WTC11 (cell line): ENCODE measurements at regions not wholly inside any gene's neighbourhood (a gene's known extent, or its start where the extent isn't known, plus 50 kb on each side); places are given as distances from the start of the nearest gene placed in this dataset.

ENCODE experiments used
- ATAC-seq: fragments of 200-7000 bp; cut with Tn5 transposase; 2 replicates; pipeline ENCODE4 v1.10.0; 2021; ENCODE audit warnings: mild to moderate bottlenecking, moderate library complexity
- CTCF ChIA-PET: fragments of 300-600 bp; sonication (Branson Sonifier 250); formaldehyde crosslinking; loops from one replicate; lab custom pipeline; 2021; ENCODE audit warnings: antibody characterized with exemption; lab: Charles Lee
- POLR2A ChIA-PET: fragments of 350-600 bp; sonication (Branson Sonifier 250); formaldehyde crosslinking; loops from one replicate; lab custom pipeline; 2021; ENCODE audit warnings: antibody characterized with exemption; lab: Charles Lee
- DNase-seq: peaks from one replicate; pipeline ENCODE4 v3.0.0; 2021; ENCODE audit warnings: low spot score
- H3K27ac Mint-ChIP-seq: 2 replicates; pipeline ENCODE4 v1.8.0; 2021; ENCODE audit warnings: mixed read lengths
- H3K27me3 Mint-ChIP-seq: 2 replicates; pipeline ENCODE4 v1.8.0; 2021; ENCODE audit warnings: low read depth, mild to moderate bottlenecking, moderate library complexity, mixed read lengths
- H3K36me3 Mint-ChIP-seq: 2 replicates; pipeline ENCODE4 v1.8.0; 2021; ENCODE audit warnings: mixed read lengths
- H3K4me1 Mint-ChIP-seq: 2 replicates; pipeline ENCODE4 v1.8.0; 2022; ENCODE audit warnings: mixed read lengths
- H3K4me3 Mint-ChIP-seq: 2 replicates; pipeline ENCODE4 v1.8.0; 2021; ENCODE audit warnings: mild to moderate bottlenecking, moderate library complexity, mixed read lengths
- H3K9me3 Mint-ChIP-seq: 2 replicates; pipeline ENCODE4 v1.8.0; 2021; ENCODE audit warnings: mixed read lengths
- ATF1 ChIP-seq: sonication (generic); formaldehyde crosslinking; IDR thresholded peaks from 2 replicates; pipeline ENCODE4 v1.8.1; 2023; ENCODE audit warnings: mild to moderate bottlenecking, moderate library complexity, missing genetic modification reagents
- CREB1 ChIP-seq: sonication (generic); formaldehyde crosslinking; IDR thresholded peaks from 2 replicates; pipeline ENCODE4 v1.8.0; 2023; ENCODE audit warnings: mild to moderate bottlenecking, missing genetic modification reagents
- CREM ChIP-seq: sonication (generic); formaldehyde crosslinking; IDR thresholded peaks from 2 replicates; pipeline ENCODE4 v1.8.1; 2022; ENCODE audit warnings: mild to moderate bottlenecking, missing genetic modification reagents, moderate library complexity
- FOXJ3 ChIP-seq: sonication (generic); formaldehyde crosslinking; IDR thresholded peaks from 2 replicates; pipeline ENCODE4 v1.9.0; 2021; ENCODE audit warnings: missing genetic modification reagents, mild to moderate bottlenecking, borderline replicate concordance
- FOXK1 ChIP-seq: sonication (generic); formaldehyde crosslinking; IDR thresholded peaks from 2 replicates; pipeline ENCODE4 v1.8.0; 2022; ENCODE audit warnings: mild to moderate bottlenecking, moderate library complexity, missing genetic modification reagents
- FOXP1 ChIP-seq: sonication (generic); formaldehyde crosslinking; IDR thresholded peaks from 2 replicates; pipeline ENCODE4 v1.8.0; 2022; ENCODE audit warnings: missing genetic modification reagents, mild to moderate bottlenecking, moderate library complexity, borderline replicate concordance
- GABPB1 ChIP-seq: sonication (generic); formaldehyde crosslinking; IDR thresholded peaks from 2 replicates; pipeline ENCODE4 v1.8.1; 2023; ENCODE audit warnings: mild to moderate bottlenecking, missing genetic modification reagents
- JAZF1 ChIP-seq: fragments of 250-450 bp; sonication (Bioruptor Pico); IDR thresholded peaks from 2 replicates; pipeline ENCODE4 v1.9.0; 2021; ENCODE audit warnings: moderate library complexity, mild to moderate bottlenecking, inconsistent platforms
- SP1 ChIP-seq: sonication (generic); formaldehyde crosslinking; conservative IDR thresholded peaks from 2 replicates; pipeline ENCODE4 v1.8.1; 2022; ENCODE audit warnings: missing genetic modification reagents
- TCF7 ChIP-seq: sonication (generic); formaldehyde crosslinking; IDR thresholded peaks from 2 replicates; pipeline ENCODE4 v1.8.0; 2022; ENCODE audit warnings: mild to moderate bottlenecking, low read depth, missing genetic modification reagents, moderate library complexity
- TEAD4 ChIP-seq: sonication (generic); formaldehyde crosslinking; IDR thresholded peaks from 2 replicates; pipeline ENCODE4 v1.8.0; 2022; ENCODE audit warnings: mild to moderate bottlenecking, missing genetic modification reagents
- TP53 ChIP-seq: sonication (generic); formaldehyde crosslinking; IDR thresholded peaks from 2 replicates; pipeline ENCODE4 v1.8.1; 2023; ENCODE audit warnings: mild to moderate bottlenecking, missing genetic modification reagents
- ZNF121 ChIP-seq: sonication (generic); formaldehyde crosslinking; IDR thresholded peaks from 2 replicates; pipeline ENCODE4 v1.8.0; 2023; ENCODE audit warnings: missing genetic modification reagents
- ZNF263 ChIP-seq: sonication (generic); formaldehyde crosslinking; IDR thresholded peaks from 2 replicates; pipeline ENCODE4 v1.8.1; 2022; ENCODE audit warnings: low read depth, mild to moderate bottlenecking, moderate library complexity, missing genetic modification reagents
- TF ChIP-seq, protein P1 (sequence below): sonication (generic); formaldehyde crosslinking; IDR thresholded peaks from 2 replicates; pipeline ENCODE4 v1.8.1; 2022; ENCODE audit warnings: low read depth, missing genetic modification reagents, borderline replicate concordance
- TF ChIP-seq, protein P2 (sequence below): sonication (generic); formaldehyde crosslinking; IDR thresholded peaks from 2 replicates; pipeline ENCODE4 v1.8.0; 2022; ENCODE audit warnings: mild to moderate bottlenecking, missing genetic modification reagents
- TF ChIP-seq, protein P3 (sequence below): fragments of 250-450 bp; sonication (Bioruptor Pico); IDR thresholded peaks from 2 replicates; pipeline ENCODE4 v1.9.0; 2021; ENCODE audit warnings: mild to moderate bottlenecking
- TF ChIP-seq, protein P4 (sequence below): sonication (generic); formaldehyde crosslinking; IDR thresholded peaks from 2 replicates; pipeline ENCODE4 v1.8.0; 2023; ENCODE audit warnings: missing genetic modification reagents, mild to moderate bottlenecking, borderline replicate concordance
- TF ChIP-seq, protein P5 (sequence below): sonication (generic); formaldehyde crosslinking; IDR thresholded peaks from 2 replicates; pipeline ENCODE4 v1.8.0; 2022; ENCODE audit warnings: mild to moderate bottlenecking, missing genetic modification reagents

DNA sequence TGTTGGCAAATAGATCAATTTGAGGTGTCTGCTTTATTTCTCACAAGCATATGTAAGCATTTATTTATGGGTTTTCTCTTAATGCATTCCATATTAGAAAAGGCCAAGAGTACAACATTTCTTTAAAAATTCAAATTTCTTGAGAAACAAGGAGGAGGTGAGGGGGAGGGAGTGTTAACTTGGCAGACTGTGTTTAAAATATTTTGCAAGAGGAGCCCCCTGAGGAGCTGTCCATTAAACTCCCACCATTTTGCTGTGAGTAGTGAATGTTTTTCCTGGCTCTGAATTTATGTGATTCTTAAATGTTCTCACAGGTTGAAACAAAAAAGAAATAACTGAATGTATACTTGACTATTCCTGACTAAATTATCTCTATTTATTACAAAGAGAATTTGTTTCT, 363.8 kb downstream of the PTPRC start:
- Mint-ChIP-seq H3K9me3 (no peaks in the 10 kb centered on the region), H3K36me3 (no peaks in the 10 kb centered on the region), H3K27me3 (no peaks in the 10 kb centered on the region), H3K4me3 (no peak overlapping the region), H3K4me1 (peaks cover 5% of the 10 kb centered on the region), H3K27ac (0 out of 2 replicates have a peak overlapping the region, but pooled peaks have one; percentile 5)
- ATAC-seq (no peak), DNase-seq (no peak)
- no peak for TF ChIP-seq FOXK1 (CRISPR knock-in tag)
- ChIA-PET POLR2A (no interaction called here), CTCF (no interaction called here)

DNA sequence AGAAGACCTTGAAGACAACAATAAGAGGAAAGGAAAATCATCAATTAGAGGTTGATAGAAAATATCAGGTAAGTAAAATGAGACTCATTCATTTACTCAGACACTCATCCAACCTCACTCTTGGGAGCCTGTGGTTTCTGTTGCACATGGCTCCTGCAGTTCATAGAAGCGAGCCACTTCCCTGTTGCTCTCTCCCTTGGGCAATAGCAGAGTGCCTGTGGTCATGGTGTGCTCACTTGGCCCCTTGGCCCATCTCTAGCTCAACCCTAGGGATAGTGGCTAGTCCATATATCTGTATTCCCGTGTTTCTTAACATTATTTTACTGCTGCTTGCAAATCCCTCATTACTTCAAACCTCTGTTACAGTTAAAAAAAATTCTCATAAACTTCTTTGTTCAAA, 368.6 kb downstream of the PTPRC start:
- DNase-seq (no peak), ATAC-seq (0 out of 2 replicates have a peak, but pooled peaks have one; percentile 28)
- no peak overlapping the region for H3K4me3 Mint-ChIP-seq
- no peaks in the 10 kb centered on the region for H3K36me3 Mint-ChIP-seq
- no peaks in the 10 kb centered on the region for H3K27me3 Mint-ChIP-seq
- no peak overlapping the region for H3K27ac Mint-ChIP-seq
- CTCF ChIA-PET: no interaction called here
- peaks cover 5% of the 10 kb centered on the region for H3K4me1 Mint-ChIP-seq
- POLR2A ChIA-PET: no interaction called here
- no peaks in the 10 kb centered on the region for H3K9me3 Mint-ChIP-seq
- no peak for TF ChIP-seq SP1
- TF ChIP-seq GABPB1 (CRISPR knock-in tag): no peak
- no peak for TF ChIP-seq ZNF263 (CRISPR knock-in tag)
- TF ChIP-seq FOXP1 (CRISPR knock-in tag): no peak
- TF ChIP-seq, protein P1, sequence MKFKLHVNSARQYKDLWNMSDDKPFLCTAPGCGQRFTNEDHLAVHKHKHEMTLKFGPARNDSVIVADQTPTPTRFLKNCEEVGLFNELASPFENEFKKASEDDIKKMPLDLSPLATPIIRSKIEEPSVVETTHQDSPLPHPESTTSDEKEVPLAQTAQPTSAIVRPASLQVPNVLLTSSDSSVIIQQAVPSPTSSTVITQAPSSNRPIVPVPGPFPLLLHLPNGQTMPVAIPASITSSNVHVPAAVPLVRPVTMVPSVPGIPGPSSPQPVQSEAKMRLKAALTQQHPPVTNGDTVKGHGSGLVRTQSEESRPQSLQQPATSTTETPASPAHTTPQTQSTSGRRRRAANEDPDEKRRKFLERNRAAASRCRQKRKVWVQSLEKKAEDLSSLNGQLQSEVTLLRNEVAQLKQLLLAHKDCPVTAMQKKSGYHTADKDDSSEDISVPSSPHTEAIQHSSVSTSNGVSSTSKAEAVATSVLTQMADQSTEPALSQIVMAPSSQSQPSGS (CRISPR knock-in tag): no peak
- TF ChIP-seq, protein P2, sequence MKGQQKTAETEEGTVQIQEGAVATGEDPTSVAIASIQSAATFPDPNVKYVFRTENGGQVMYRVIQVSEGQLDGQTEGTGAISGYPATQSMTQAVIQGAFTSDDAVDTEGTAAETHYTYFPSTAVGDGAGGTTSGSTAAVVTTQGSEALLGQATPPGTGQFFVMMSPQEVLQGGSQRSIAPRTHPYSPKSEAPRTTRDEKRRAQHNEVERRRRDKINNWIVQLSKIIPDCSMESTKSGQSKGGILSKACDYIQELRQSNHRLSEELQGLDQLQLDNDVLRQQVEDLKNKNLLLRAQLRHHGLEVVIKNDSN (CRISPR knock-in tag): no peak
- no peak for TF ChIP-seq ATF1 (CRISPR knock-in tag)
- TF ChIP-seq, protein P3, sequence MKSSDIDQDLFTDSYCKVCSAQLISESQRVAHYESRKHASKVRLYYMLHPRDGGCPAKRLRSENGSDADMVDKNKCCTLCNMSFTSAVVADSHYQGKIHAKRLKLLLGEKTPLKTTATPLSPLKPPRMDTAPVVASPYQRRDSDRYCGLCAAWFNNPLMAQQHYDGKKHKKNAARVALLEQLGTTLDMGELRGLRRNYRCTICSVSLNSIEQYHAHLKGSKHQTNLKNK (CRISPR knock-in tag): no peak
- TF ChIP-seq, protein P4, sequence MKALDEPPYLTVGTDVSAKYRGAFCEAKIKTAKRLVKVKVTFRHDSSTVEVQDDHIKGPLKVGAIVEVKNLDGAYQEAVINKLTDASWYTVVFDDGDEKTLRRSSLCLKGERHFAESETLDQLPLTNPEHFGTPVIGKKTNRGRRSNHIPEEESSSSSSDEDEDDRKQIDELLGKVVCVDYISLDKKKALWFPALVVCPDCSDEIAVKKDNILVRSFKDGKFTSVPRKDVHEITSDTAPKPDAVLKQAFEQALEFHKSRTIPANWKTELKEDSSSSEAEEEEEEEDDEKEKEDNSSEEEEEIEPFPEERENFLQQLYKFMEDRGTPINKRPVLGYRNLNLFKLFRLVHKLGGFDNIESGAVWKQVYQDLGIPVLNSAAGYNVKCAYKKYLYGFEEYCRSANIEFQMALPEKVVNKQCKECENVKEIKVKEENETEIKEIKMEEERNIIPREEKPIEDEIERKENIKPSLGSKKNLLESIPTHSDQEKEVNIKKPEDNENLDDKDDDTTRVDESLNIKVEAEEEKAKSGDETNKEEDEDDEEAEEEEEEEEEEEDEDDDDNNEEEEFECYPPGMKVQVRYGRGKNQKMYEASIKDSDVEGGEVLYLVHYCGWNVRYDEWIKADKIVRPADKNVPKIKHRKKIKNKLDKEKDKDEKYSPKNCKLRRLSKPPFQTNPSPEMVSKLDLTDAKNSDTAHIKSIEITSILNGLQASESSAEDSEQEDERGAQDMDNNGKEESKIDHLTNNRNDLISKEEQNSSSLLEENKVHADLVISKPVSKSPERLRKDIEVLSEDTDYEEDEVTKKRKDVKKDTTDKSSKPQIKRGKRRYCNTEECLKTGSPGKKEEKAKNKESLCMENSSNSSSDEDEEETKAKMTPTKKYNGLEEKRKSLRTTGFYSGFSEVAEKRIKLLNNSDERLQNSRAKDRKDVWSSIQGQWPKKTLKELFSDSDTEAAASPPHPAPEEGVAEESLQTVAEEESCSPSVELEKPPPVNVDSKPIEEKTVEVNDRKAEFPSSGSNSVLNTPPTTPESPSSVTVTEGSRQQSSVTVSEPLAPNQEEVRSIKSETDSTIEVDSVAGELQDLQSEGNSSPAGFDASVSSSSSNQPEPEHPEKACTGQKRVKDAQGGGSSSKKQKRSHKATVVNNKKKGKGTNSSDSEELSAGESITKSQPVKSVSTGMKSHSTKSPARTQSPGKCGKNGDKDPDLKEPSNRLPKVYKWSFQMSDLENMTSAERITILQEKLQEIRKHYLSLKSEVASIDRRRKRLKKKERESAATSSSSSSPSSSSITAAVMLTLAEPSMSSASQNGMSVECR: no peak

DNA sequence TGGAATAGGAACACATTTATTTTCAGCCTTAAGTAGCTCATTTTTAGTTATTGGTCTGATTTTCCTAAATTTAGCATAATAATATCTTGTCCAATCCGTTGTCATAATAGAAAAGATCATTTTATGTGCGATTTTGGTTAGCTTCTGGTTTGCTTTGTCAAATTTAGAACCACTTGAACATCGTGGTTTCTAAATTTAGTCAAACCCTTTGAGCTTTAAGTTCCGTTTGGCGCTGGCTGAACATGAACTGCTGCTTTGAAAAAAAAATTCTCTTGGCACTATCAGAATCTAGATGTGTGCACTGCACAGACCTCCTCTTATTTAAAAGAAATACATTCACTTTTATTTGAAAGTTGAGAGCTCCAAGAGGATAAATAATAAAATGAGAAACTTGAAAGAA, 370.6 kb downstream of the PTPRC start:
- POLR2A ChIA-PET: no interaction called here
- no peak overlapping the region for H3K27ac Mint-ChIP-seq
- no peaks in the 10 kb centered on the region for H3K36me3 Mint-ChIP-seq
- no peaks in the 10 kb centered on the region for H3K4me1 Mint-ChIP-seq
- ATAC-seq: no peak
- CTCF ChIA-PET: no interaction called here
- no peak for DNase-seq
- H3K27me3 Mint-ChIP-seq: no peaks in the 10 kb centered on the region
- no peak for TF ChIP-seq CREM (CRISPR knock-in tag)
- TF ChIP-seq TCF7 (CRISPR knock-in tag): no peak
- no peak for TF ChIP-seq FOXJ3 (CRISPR knock-in tag)
- no peak for TF ChIP-seq ZNF121 (CRISPR knock-in tag)
- TF ChIP-seq TEAD4 (CRISPR knock-in tag): no peak
- TF ChIP-seq CREB1 (CRISPR knock-in tag): no peak
- no peak for TF ChIP-seq TP53 (CRISPR knock-in tag)
- TF ChIP-seq JAZF1: no peak
- TF ChIP-seq, protein P5, sequence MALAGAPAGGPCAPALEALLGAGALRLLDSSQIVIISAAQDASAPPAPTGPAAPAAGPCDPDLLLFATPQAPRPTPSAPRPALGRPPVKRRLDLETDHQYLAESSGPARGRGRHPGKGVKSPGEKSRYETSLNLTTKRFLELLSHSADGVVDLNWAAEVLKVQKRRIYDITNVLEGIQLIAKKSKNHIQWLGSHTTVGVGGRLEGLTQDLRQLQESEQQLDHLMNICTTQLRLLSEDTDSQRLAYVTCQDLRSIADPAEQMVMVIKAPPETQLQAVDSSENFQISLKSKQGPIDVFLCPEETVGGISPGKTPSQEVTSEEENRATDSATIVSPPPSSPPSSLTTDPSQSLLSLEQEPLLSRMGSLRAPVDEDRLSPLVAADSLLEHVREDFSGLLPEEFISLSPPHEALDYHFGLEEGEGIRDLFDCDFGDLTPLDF (CRISPR knock-in tag): no peak
- H3K9me3 Mint-ChIP-seq: no peaks in the 10 kb centered on the region
- H3K4me3 Mint-ChIP-seq: no peak overlapping the region
